Lower leg skin (tissue), 3 donors: ENCODE measurements at regions not wholly inside any gene's neighbourhood (a gene's known extent, or its start where the extent isn't known, plus 50 kb on each side); places are given as distances from the start of the nearest gene placed in this dataset.

Source experiments
- POLR2A ChIP-seq, 2 donors: fragments of 450-650 bp; IDR thresholded peaks; one replicate each; pipeline ENCODE4 v1.6.1; 2016 to 2017; ENCODE audit warnings: antibody characterized with exemption in 2 of 2, mild to moderate bottlenecking in 1 of 2, moderate library complexity in 1 of 2
- TF ChIP-seq, protein P1 (sequence below), 3 donors: fragments of 450-650 bp; IDR thresholded peaks; one replicate each; pipeline ENCODE4 v1.5.1; 2016; ENCODE audit warnings: antibody characterized with exemption in 3 of 3, mild to moderate bottlenecking in 3 of 3, moderate library complexity in 2 of 3

DNA sequence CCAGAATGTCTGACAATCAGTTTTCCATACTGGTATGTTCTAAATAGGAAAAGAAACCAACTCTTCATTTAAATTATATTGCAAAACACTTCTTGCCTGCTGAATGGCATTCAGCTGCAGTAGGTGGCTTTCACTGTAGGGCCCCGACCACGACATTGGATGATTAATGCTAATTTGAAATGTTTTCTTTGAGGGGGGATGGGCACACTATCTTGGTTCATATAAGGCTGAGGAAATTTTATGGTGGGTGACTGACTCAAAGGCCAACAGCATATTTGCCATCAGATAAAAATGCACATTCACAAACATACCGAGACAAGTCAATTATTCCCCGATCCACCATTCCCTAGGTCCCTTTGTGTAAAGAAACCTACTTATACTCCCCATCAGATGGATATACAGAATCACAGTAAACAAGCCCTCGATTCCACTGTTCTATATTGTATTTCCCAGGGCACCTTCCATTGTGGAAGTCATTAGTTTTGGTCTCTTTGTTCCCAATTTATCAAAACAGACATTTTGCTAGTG lies 464.2 kb upstream of the DAB1 start:
- TF ChIP-seq, protein P1, sequence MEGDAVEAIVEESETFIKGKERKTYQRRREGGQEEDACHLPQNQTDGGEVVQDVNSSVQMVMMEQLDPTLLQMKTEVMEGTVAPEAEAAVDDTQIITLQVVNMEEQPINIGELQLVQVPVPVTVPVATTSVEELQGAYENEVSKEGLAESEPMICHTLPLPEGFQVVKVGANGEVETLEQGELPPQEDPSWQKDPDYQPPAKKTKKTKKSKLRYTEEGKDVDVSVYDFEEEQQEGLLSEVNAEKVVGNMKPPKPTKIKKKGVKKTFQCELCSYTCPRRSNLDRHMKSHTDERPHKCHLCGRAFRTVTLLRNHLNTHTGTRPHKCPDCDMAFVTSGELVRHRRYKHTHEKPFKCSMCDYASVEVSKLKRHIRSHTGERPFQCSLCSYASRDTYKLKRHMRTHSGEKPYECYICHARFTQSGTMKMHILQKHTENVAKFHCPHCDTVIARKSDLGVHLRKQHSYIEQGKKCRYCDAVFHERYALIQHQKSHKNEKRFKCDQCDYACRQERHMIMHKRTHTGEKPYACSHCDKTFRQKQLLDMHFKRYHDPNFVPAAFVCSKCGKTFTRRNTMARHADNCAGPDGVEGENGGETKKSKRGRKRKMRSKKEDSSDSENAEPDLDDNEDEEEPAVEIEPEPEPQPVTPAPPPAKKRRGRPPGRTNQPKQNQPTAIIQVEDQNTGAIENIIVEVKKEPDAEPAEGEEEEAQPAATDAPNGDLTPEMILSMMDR (IDR thresholded peaks at IDR 0.05), result no peak
- TF ChIP-seq POLR2A (IDR thresholded peaks at IDR 0.05), result no peak
